Lung (tissue), 11 donors: ENCODE measurements at regions not wholly inside any gene's neighbourhood (a gene's known extent, or its start where the extent isn't known, plus 50 kb on each side); places are given as distances from the start of the nearest gene placed in this dataset.

ENCODE experiments used
- ATAC-seq: fragments of 200-7000 bp; cut with Tn5 transposase; one replicate; pipeline ENCODE4 v1.9.1; 2020; ENCODE audit warnings: moderate number of reproducible peaks; ENCODE audit not compliant: insufficient read depth, low FRiP score
- DNase-seq, 3 donors: peaks; one replicate each; pipeline ENCODE4 v3.0.0-alpha.2; 2013 to 2017
- H3K27ac ChIP-seq, 2 donors: one replicate each; pipeline ENCODE4 v1.5.1; 2013; ENCODE audit warnings: mild to moderate bottlenecking in 2 of 2, moderate library complexity in 2 of 2, control low read depth in 1 of 2, inconsistent platforms in 1 of 2, low read depth in 1 of 2, low read length in 1 of 2
- H3K27me3 ChIP-seq, 3 donors: one replicate each; pipeline ENCODE4 v1.5.1; 2013; ENCODE audit warnings: low read length in 2 of 3; ENCODE audit not compliant: control insufficient read depth in 3 of 3, insufficient read depth in 3 of 3
- H3K36me3 ChIP-seq, 4 donors: one replicate each; pipeline ENCODE4 v1.5.1; 2013; ENCODE audit warnings: low read length in 4 of 4, mild to moderate bottlenecking in 1 of 4, moderate library complexity in 1 of 4; ENCODE audit not compliant: control insufficient read depth in 4 of 4, insufficient read depth in 4 of 4
- H3K4me1 ChIP-seq, 5 donors: one replicate each; pipeline ENCODE4 v1.5.1; 2013; ENCODE audit warnings: low read length in 5 of 5, mild to moderate bottlenecking in 2 of 5, moderate library complexity in 1 of 5; ENCODE audit not compliant: control insufficient read depth in 5 of 5, insufficient read depth in 5 of 5
- H3K4me3 ChIP-seq: one replicate; pipeline ENCODE4 v1.5.1; 2013; ENCODE audit warnings: mild to moderate bottlenecking, control low read depth, moderate library complexity
- H3K9ac ChIP-seq, 2 donors: one replicate each; pipeline ENCODE4 v1.5.1; 2013; ENCODE audit warnings: low read length in 2 of 2, control low read depth in 1 of 2; ENCODE audit not compliant: insufficient read depth in 1 of 2
- H3K9me3 ChIP-seq, 4 donors: one replicate each; pipeline ENCODE4 v1.5.1; 2013; ENCODE audit warnings: low read length in 3 of 4, mild to moderate bottlenecking in 1 of 4, moderate library complexity in 1 of 4; ENCODE audit not compliant: control insufficient read depth in 4 of 4, insufficient read depth in 3 of 4
- CTCF ChIP-seq: IDR thresholded peaks from 2 replicates; pipeline ENCODE4 v1.5.1; 2012; ENCODE audit warnings: mild to moderate bottlenecking; ENCODE audit errors: control extremely low read depth, extremely low read depth
- WGBS, 2 donors: extraction: QIAGEN DNeasy Blood & Tissue Kit; methylation state at CpG; one replicate each; pipeline ENCODE4 v1.1.7; 2013; 5-methylcytosine and 5-hydroxymethylcytosine counted together
- donor health status: control.
- donor health status: control.
- donor health status: Bipolar disorder and iron deficiency.
- donor health status: healthy.
- donor health status: DM: yes; HTN: yes; CAD: no.

DNA sequence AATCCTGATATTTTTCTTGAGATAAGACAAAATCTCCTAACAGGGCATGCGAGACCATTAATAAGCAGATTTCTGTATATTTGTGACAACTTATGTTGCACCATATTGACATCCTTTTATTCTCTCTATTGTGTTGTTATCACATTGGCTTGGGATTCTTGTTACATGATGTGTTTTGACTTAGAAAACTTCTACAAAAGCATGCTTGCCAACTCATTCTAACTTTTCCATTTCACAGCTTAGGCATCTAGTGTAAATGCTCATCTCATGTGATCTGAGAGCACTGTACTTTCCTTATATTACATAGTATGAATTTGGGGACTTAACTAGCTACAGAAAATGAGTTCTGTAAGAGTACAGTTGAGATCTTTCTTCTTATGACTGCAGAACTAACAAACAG is 1040.7 kb upstream of the ADGRB3 start:
- peak in 2 of 3 donors; percentile 11 to 45 for DNase-seq
- H3K4me1 ChIP-seq, result peaks cover 0 to 5% (median 0%) of the 10 kb centered on the region in 5 donors
- no peak overlapping the region for H3K9ac ChIP-seq
- peaks cover 0 to 2% (median 0%) of the 10 kb centered on the region in 4 donors for H3K9me3 ChIP-seq
- ATAC-seq, result no peak
- no peak overlapping the region for H3K27ac ChIP-seq
- H3K36me3 ChIP-seq, result no peaks in the 10 kb centered on the region
- no peak overlapping the region for H3K4me3 ChIP-seq
- TF ChIP-seq CTCF, result no peak
- 87 to 90% methylated on average over 1 of the region's 1 CpG for WGBS, 2 donors
- H3K27me3 ChIP-seq, result no peaks in the 10 kb centered on the region

- ATAC-seq, result no peak
- H3K27ac ChIP-seq, result no peak overlapping the region
- H3K27me3 ChIP-seq, result no peaks in the 10 kb centered on the region
- H3K36me3 ChIP-seq, result no peaks in the 10 kb centered on the region
- H3K4me3 ChIP-seq, result no peak overlapping the region
- peaks cover 0 to 2% (median 0%) of the 10 kb centered on the region in 4 donors for H3K9me3 ChIP-seq
- no peak for TF ChIP-seq CTCF
- no peak for DNase-seq
- H3K4me1 ChIP-seq, result peaks cover 0 to 5% (median 0%) of the 10 kb centered on the region in 5 donors
- no peak overlapping the region for H3K9ac ChIP-seq
Measured at GRCh38 chr6:67593247-67593646, 1041.8 kb upstream of the ADGRB3 start.

DNA sequence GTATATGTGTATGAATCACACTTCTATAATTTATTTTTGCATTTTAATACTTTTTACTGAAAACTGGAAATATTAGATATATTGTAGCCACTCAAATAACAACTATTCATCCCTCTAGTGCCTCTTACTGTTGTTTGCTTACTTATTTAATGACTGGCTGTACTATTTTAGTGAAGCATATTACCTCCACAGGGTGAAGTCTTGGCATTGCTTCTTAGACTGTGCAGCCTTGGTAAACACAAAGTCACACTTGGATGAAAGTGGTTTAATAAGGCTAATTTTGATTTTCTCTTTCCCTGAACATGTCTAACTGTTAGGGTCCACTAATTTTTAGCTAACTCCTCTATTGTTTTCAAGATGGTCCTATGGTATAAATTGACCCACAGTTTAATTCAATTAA is 1043.2 kb upstream of the ADGRB3 start:
- ATAC-seq (no peak), DNase-seq (peak in 2 of 3 donors; percentile 28 to 29)
- H3K27ac ChIP-seq, result no peak overlapping the region
- H3K9ac ChIP-seq, result no peak overlapping the region
- H3K27me3 ChIP-seq, result no peaks in the 10 kb centered on the region
- no peaks in the 10 kb centered on the region for H3K36me3 ChIP-seq
- H3K9me3 ChIP-seq, result peaks cover 0 to 2% (median 0%) of the 10 kb centered on the region in 4 donors
- no peak overlapping the region for H3K4me3 ChIP-seq
- H3K4me1 ChIP-seq, result peaks cover 0 to 5% (median 0%) of the 10 kb centered on the region in 5 donors
- TF ChIP-seq CTCF, result no peak

GRCh38 chr6:67567842-67568241 is 1067.2 kb upstream of the ADGRB3 start:
- ATAC-seq, result no peak
- 73 to 81% methylated on average over 1 of the region's 1 CpG for WGBS, 2 donors

More at GRCh38 chr6:67567842-67568241, 1067.2 kb upstream of the ADGRB3 start:
- Histone ChIP-seq H3K4me3 (no peak overlapping the region), H3K9me3 (no peaks in the 10 kb centered on the region), H3K4me1 (no peaks in the 10 kb centered on the region), H3K36me3 (no peaks in the 10 kb centered on the region), H3K27me3 (no peaks in the 10 kb centered on the region), H3K9ac (no peak overlapping the region), H3K27ac (no peak overlapping the region)
- no peak for TF ChIP-seq CTCF
- no peak for DNase-seq
